HEK293 (cell line): ENCODE measurements at regions not wholly inside any gene's neighbourhood (a gene's known extent, or its start where the extent isn't known, plus 50 kb on each side); places are given as distances from the start of the nearest gene placed in this dataset.
A peak's percentile ranks its signal among the peaks of the same experiment; 100 is the strongest.

Experiments
- CTCF ChIA-PET: fragments of 350-600 bp; formaldehyde crosslinking; extraction: SDS; loops from one replicate; lab custom pipeline; 2021; ENCODE audit warnings: antibody characterized with exemption; lab: Yijun Ruan, JAX
- POLR2A ChIA-PET: fragments of 300-600 bp; formaldehyde crosslinking; extraction: SDS; loops from one replicate; lab custom pipeline; 2020; ENCODE audit warnings: antibody characterized with exemption, inconsistent platforms; lab: Yijun Ruan, JAX
- H3K27ac ChIP-seq: fragments of 200-500 bp; sonication (Bioruptor generic); 2 replicates; pipeline ENCODE4 v1.5.1; 2014; ENCODE audit warnings: low read depth, low read length, control low read depth, inconsistent platforms; ENCODE audit errors: extremely low read depth
- H3K36me3 ChIP-seq, 2 experiments: fragments of 200-500 bp in 1 of 2; sonication (Bioruptor generic) in 1 of 2; 1 replicate in 1 of 2; 2 replicates in 1 of 2; pipeline ENCODE4 v1.5.1; 2014 to 2017; ENCODE audit warnings: inconsistent platforms in 2 of 2, low read length in 2 of 2; ENCODE audit not compliant: control insufficient read depth in 2 of 2, insufficient read depth in 1 of 2
- H3K4me1 ChIP-seq: fragments of 200-500 bp; sonication (Bioruptor generic); 2 replicates; pipeline ENCODE4 v1.5.1; 2014; ENCODE audit warnings: mild to moderate bottlenecking, low read length, inconsistent platforms; ENCODE audit not compliant: control insufficient read depth, insufficient read depth
- H3K4me3 ChIP-seq: 2 replicates; pipeline ENCODE4 v1.5.1; 2011; ENCODE audit warnings: low read depth, mild to moderate bottlenecking, control low read depth, low read length, moderate library complexity
- H3K9me3 ChIP-seq: fragments of 200-500 bp; sonication (Bioruptor generic); 2 replicates; pipeline ENCODE4 v1.5.1; 2014; ENCODE audit warnings: low read depth, low read length, inconsistent platforms; ENCODE audit not compliant: control insufficient read depth, insufficient read depth
- FEZF1 ChIP-seq: fragments of 450-650 bp; formaldehyde crosslinking; IDR thresholded peaks from 2 replicates; pipeline ENCODE4 v1.5.1; 2016; ENCODE audit warnings: missing biosample characterization, missing genetic modification characterization
- KLF9 ChIP-seq: fragments of 450-650 bp; formaldehyde crosslinking; IDR thresholded peaks from 2 replicates; pipeline ENCODE4 v1.5.1; 2016; ENCODE audit warnings: missing biosample characterization, missing genetic modification characterization, low read depth
- SCRT1 ChIP-seq: fragments of 450-650 bp; formaldehyde crosslinking; IDR thresholded peaks from 2 replicates; pipeline ENCODE4 v1.5.1; 2016; ENCODE audit warnings: missing biosample characterization, missing genetic modification characterization, borderline replicate concordance
- SETDB1 ChIP-seq: IDR thresholded peaks from one replicate; pipeline ENCODE4 v1.6.1; 2017; ENCODE audit warnings: mild to moderate bottlenecking, low read length, moderate library complexity, mixed read lengths; ENCODE audit not compliant: insufficient read length
- ZNF426 ChIP-seq: fragments of 450-650 bp; formaldehyde crosslinking; IDR thresholded peaks from 2 replicates; pipeline ENCODE4 v1.5.1; 2017; ENCODE audit warnings: missing biosample characterization, missing genetic modification characterization, mild to moderate bottlenecking, inconsistent platforms, moderate library complexity
- ZNF544 ChIP-seq: fragments of 450-650 bp; formaldehyde crosslinking; IDR thresholded peaks from 2 replicates; pipeline ENCODE4 v1.5.0; 2017; ENCODE audit warnings: missing biosample characterization, missing genetic modification characterization
- ZNF548 ChIP-seq: fragments of 450-650 bp; formaldehyde crosslinking; IDR thresholded peaks from 2 replicates; pipeline ENCODE4 v1.5.1; 2016; ENCODE audit warnings: missing biosample characterization, missing genetic modification characterization
- ZNF560 ChIP-seq: fragments of 450-650 bp; formaldehyde crosslinking; IDR thresholded peaks from 2 replicates; pipeline ENCODE4 v1.5.1; 2017; ENCODE audit warnings: missing biosample characterization, missing genetic modification characterization, borderline replicate concordance
- ZNF610 ChIP-seq: fragments of 450-650 bp; formaldehyde crosslinking; IDR thresholded peaks from 2 replicates; pipeline ENCODE4 v1.5.1; 2016; ENCODE audit warnings: missing biosample characterization, missing genetic modification characterization, borderline replicate concordance
- ZNF654 ChIP-seq: fragments of 450-650 bp; formaldehyde crosslinking; IDR thresholded peaks from 2 replicates; pipeline ENCODE4 v1.5.1; 2016; ENCODE audit warnings: low read depth, missing biosample characterization, missing genetic modification characterization
- ZNF664 ChIP-seq: fragments of 450-650 bp; formaldehyde crosslinking; IDR thresholded peaks from 2 replicates; pipeline ENCODE4 v1.5.1; 2016; ENCODE audit warnings: missing biosample characterization, missing genetic modification characterization
- ZNF747 ChIP-seq: fragments of 450-650 bp; formaldehyde crosslinking; IDR thresholded peaks from 2 replicates; pipeline ENCODE4 v1.5.1; 2016; ENCODE audit warnings: missing biosample characterization, missing genetic modification characterization
- ZNF777 ChIP-seq: fragments of 450-650 bp; formaldehyde crosslinking; IDR thresholded peaks from 2 replicates; pipeline ENCODE4 v1.5.1; 2017; ENCODE audit warnings: missing biosample characterization, missing genetic modification characterization, borderline replicate concordance
- ZNF843 ChIP-seq: fragments of 450-650 bp; formaldehyde crosslinking; IDR thresholded peaks from 2 replicates; pipeline ENCODE4 v1.5.1; 2016; ENCODE audit warnings: missing biosample characterization, missing genetic modification characterization
- TF ChIP-seq, protein P1 (sequence below): fragments of 450-650 bp; IDR thresholded peaks from 2 replicates; pipeline ENCODE4 v1.5.1; 2018; ENCODE audit warnings: missing biosample characterization, mild to moderate bottlenecking, missing genetic modification characterization
- TF ChIP-seq, protein P2 (sequence below): sonication (generic); formaldehyde crosslinking; IDR thresholded peaks from 2 replicates; pipeline ENCODE4 v1.8.1; 2022; ENCODE audit warnings: mild to moderate bottlenecking, moderate library complexity, missing genetic modification reagents
- TF ChIP-seq, protein P3 (sequence below): fragments of 450-650 bp; formaldehyde crosslinking; IDR thresholded peaks from 2 replicates; pipeline ENCODE4 v1.5.1; 2016; ENCODE audit warnings: missing biosample characterization, missing genetic modification characterization
- TF ChIP-seq, protein P4 (sequence below): fragments of 450-650 bp; formaldehyde crosslinking; IDR thresholded peaks from 2 replicates; pipeline ENCODE4 v1.5.1; 2017; ENCODE audit warnings: missing biosample characterization, missing genetic modification characterization
- TF ChIP-seq, protein P5 (sequence below): fragments of 450-650 bp; formaldehyde crosslinking; IDR thresholded peaks from 2 replicates; pipeline ENCODE4 v1.5.1; 2016; ENCODE audit warnings: missing biosample characterization, missing genetic modification characterization
- TF ChIP-seq, protein P6 (sequence below): fragments of 450-650 bp; formaldehyde crosslinking; IDR thresholded peaks from 2 replicates; pipeline ENCODE4 v1.5.1; 2016; ENCODE audit warnings: missing biosample characterization, missing genetic modification characterization

DNA sequence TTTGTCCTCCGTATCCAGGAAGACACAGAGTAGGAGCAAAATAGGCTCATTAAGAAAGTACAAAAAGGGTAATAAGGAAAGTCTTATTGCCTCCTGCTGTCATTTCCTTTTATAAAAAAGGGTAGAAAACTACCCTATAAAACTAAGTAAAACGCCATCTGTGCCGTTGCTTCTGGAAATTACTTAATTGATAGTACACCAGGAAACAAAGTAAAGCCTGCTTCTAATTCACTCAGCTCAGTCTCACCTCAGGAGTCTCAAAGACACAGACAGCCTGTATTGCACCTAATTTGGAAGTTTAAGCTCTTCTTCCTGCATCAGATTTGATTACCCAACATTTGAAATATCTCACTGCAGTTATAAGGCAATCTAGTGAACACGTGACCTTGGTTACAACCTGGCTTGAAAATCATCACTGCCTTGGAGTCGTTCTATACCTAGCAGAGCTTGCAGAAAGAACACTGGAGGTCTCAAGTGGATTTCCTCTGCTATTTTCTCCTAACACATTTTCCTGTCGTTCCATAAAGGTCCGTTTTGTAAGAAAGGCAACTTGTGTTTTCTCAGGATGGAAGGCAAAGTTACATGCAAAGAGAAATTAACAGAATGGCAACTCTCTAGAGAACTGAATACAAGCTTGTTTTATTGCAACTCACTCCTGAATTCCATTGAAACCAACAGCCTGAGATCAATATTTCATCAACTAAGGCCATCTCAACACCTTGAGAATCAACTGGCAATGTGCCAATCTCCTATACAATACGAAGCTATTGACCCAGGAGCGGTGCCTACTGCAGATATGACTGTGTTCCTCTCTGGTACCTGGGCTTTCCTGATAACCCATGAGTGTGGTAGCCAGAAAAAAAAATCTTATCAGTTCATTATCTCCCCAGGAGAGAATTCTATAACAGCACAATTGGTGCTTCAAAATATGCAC lies 203.3 kb upstream of the LMCD1 start:
- ChIA-PET POLR2A (no interaction called here), CTCF (interaction anchor here (0.6 to 1.0 kb wide), 2 partner anchors 9 to 306 kb away, joined by 3 read pairs; no protein-coding TSS in a partner anchor)
- H3K4me1 ChIP-seq: no peaks in the 10 kb centered on the region
- no peaks in the 10 kb centered on the region for H3K36me3 ChIP-seq
- no peak overlapping the region for H3K27ac ChIP-seq
- H3K4me3 ChIP-seq: no peak overlapping the region
- TF ChIP-seq ZNF544 (tag by site-specific recombination) (no peak), KLF9 (tag by site-specific recombination) (no peak), ZNF610 (tag by site-specific recombination) (no peak), FEZF1 (no peak), ZNF426 (tag by site-specific recombination) (no peak), ZNF843 (no peak), SCRT1 (tag by site-specific recombination) (no peak), SETDB1 (no peak), ZNF548 (tag by site-specific recombination) (no peak)
- TF ChIP-seq, protein P1, sequence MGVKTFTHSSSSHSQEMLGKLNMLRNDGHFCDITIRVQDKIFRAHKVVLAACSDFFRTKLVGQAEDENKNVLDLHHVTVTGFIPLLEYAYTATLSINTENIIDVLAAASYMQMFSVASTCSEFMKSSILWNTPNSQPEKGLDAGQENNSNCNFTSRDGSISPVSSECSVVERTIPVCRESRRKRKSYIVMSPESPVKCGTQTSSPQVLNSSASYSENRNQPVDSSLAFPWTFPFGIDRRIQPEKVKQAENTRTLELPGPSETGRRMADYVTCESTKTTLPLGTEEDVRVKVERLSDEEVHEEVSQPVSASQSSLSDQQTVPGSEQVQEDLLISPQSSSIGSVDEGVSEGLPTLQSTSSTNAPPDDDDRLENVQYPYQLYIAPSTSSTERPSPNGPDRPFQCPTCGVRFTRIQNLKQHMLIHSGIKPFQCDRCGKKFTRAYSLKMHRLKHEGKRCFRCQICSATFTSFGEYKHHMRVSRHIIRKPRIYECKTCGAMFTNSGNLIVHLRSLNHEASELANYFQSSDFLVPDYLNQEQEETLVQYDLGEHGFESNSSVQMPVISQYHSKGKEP (tag by site-specific recombination): no peak
- TF ChIP-seq, protein P2, sequence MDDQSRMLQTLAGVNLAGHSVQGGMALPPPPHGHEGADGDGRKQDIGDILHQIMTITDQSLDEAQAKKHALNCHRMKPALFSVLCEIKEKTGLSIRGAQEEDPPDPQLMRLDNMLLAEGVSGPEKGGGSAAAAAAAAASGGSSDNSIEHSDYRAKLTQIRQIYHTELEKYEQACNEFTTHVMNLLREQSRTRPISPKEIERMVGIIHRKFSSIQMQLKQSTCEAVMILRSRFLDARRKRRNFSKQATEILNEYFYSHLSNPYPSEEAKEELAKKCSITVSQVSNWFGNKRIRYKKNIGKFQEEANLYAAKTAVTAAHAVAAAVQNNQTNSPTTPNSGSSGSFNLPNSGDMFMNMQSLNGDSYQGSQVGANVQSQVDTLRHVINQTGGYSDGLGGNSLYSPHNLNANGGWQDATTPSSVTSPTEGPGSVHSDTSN: no peak
- TF ChIP-seq, protein P3, sequence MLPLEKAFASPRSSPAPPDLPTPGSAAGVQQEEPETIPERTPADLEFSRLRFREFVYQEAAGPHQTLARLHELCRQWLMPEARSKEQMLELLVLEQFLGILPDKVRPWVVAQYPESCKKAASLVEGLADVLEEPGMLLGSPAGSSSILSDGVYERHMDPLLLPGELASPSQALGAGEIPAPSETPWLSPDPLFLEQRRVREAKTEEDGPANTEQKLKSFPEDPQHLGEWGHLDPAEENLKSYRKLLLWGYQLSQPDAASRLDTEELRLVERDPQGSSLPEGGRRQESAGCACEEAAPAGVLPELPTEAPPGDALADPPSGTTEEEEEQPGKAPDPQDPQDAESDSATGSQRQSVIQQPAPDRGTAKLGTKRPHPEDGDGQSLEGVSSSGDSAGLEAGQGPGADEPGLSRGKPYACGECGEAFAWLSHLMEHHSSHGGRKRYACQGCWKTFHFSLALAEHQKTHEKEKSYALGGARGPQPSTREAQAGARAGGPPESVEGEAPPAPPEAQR: no peak
- TF ChIP-seq, protein P4, sequence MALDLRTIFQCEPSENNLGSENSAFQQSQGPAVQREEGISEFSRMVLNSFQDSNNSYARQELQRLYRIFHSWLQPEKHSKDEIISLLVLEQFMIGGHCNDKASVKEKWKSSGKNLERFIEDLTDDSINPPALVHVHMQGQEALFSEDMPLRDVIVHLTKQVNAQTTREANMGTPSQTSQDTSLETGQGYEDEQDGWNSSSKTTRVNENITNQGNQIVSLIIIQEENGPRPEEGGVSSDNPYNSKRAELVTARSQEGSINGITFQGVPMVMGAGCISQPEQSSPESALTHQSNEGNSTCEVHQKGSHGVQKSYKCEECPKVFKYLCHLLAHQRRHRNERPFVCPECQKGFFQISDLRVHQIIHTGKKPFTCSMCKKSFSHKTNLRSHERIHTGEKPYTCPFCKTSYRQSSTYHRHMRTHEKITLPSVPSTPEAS (tag by site-specific recombination): no peak
- no peaks in the 10 kb centered on the region for H3K9me3 ChIP-seq

DNA sequence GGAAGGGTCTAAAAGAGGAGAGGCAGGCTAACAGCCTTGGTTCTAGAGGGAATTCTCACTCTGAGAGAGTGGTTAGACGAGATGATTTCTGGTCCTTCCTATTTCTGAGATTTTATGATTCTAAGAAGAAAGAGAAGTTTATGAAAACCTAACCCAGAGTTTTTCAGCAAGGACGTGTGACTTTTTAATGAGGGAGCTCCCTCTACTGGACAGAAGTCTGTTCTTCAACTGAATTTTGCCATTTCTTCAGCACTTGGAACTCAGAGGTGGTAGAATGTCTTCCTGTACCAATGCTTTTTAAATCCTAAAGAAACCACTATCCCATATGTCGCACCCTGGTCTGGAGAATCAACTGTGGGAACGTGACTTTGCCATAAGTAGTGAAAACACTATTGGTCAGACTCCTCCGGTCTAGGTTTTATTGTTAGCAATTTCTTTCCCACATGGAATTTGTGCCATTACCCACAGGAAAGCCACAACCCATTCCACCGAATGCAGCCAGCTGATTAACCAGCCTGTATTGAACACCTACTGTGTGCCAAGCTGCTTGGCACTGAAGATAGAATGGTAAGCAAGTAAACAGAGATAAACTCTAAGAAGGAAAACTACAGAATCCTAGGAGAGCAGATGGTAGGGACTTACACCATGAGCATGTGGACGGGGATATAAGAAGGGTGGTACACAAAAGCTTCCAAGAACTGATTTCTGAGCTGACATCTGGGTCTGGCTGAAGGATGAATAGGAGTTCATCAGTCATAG lies 199.5 kb upstream of the LMCD1 start:
- Histone ChIP-seq H3K4me3 (no peak overlapping the region), H3K9me3 (no peaks in the 10 kb centered on the region), H3K4me1 (no peaks in the 10 kb centered on the region), H3K27ac (no peak overlapping the region), H3K36me3 (no peaks in the 10 kb centered on the region)
- POLR2A ChIA-PET: no interaction called here
- CTCF ChIA-PET: interaction anchor here (0.5 to 5.5 kb wide), 30 partner anchors 8 to 1027 kb away, joined by 3 to 26 read pairs (median 4); no protein-coding TSS in a partner anchor
- TF ChIP-seq ZNF777 (tag by site-specific recombination) (no peak), ZNF560 (tag by site-specific recombination) (no peak), ZNF843 (no peak), ZNF664 (tag by site-specific recombination) (no peak), ZNF654 (tag by site-specific recombination) (peak; percentile 74), ZNF544 (tag by site-specific recombination) (no peak), ZNF747 (tag by site-specific recombination) (no peak)
- TF ChIP-seq, protein P5, sequence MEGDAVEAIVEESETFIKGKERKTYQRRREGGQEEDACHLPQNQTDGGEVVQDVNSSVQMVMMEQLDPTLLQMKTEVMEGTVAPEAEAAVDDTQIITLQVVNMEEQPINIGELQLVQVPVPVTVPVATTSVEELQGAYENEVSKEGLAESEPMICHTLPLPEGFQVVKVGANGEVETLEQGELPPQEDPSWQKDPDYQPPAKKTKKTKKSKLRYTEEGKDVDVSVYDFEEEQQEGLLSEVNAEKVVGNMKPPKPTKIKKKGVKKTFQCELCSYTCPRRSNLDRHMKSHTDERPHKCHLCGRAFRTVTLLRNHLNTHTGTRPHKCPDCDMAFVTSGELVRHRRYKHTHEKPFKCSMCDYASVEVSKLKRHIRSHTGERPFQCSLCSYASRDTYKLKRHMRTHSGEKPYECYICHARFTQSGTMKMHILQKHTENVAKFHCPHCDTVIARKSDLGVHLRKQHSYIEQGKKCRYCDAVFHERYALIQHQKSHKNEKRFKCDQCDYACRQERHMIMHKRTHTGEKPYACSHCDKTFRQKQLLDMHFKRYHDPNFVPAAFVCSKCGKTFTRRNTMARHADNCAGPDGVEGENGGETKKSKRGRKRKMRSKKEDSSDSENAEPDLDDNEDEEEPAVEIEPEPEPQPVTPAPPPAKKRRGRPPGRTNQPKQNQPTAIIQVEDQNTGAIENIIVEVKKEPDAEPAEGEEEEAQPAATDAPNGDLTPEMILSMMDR (tag by site-specific recombination): 0 out of 2 replicates have a peak, but pooled peaks have one; percentile 19
- TF ChIP-seq, protein P6, sequence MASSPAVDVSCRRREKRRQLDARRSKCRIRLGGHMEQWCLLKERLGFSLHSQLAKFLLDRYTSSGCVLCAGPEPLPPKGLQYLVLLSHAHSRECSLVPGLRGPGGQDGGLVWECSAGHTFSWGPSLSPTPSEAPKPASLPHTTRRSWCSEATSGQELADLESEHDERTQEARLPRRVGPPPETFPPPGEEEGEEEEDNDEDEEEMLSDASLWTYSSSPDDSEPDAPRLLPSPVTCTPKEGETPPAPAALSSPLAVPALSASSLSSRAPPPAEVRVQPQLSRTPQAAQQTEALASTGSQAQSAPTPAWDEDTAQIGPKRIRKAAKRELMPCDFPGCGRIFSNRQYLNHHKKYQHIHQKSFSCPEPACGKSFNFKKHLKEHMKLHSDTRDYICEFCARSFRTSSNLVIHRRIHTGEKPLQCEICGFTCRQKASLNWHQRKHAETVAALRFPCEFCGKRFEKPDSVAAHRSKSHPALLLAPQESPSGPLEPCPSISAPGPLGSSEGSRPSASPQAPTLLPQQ: no peak
